PC-9 (cell line): ENCODE measurements at regions not wholly inside any gene's neighbourhood (a gene's known extent, or its start where the extent isn't known, plus 50 kb on each side); places are given as distances from the start of the nearest gene placed in this dataset.

ENCODE experiments used
- BruUV-seq: library from RNA; stranded (reverse); fragments of 400-500 nt; replicated peaks from 2 replicates; lab custom pipeline; 2021; lab: Mats Ljungman, UMichigan
- CTCF ChIA-PET: fragments of 300-600 bp; sonication (Branson Sonifier 250); formaldehyde crosslinking; loops from one replicate; lab custom pipeline; 2022; ENCODE audit warnings: antibody characterized with exemption; lab: Charles Lee
- POLR2A ChIA-PET: fragments of 300-600 bp; sonication (Branson Sonifier 250); formaldehyde crosslinking; loops from one replicate; lab custom pipeline; 2022; ENCODE audit warnings: antibody characterized with exemption; ENCODE audit not compliant: unreplicated experiment; lab: Charles Lee
- DNase-seq, 2 experiments: peaks; one replicate each; pipeline versions ENCODE4 v3.0.0 to v3.0.0-alpha.2; 2015 to 2022; ENCODE audit warnings: mixed read lengths in 1 of 2
- H2AFZ ChIP-seq: fragments of 200-600 bp; sonication (generic); 2 replicates; pipeline ENCODE4 v1.8.1; 2017; ENCODE audit warnings: antibody characterized with exemption
- H3F3A ChIP-seq: fragments of 200-600 bp; sonication (generic); 2 replicates; pipeline ENCODE4 v1.8.1; 2017; ENCODE audit warnings: antibody characterized with exemption, mild to moderate bottlenecking, low read depth; ENCODE audit not compliant: insufficient read depth
- H3K27ac ChIP-seq: fragments of 200-600 bp; sonication (generic); 2 replicates; pipeline ENCODE4 v1.6.1; 2016; ENCODE audit warnings: mixed run types
- H3K27me3 ChIP-seq: fragments of 200-600 bp; sonication (generic); 2 replicates; pipeline ENCODE4 v1.6.1; 2016; ENCODE audit warnings: low read depth, mixed run types; ENCODE audit not compliant: insufficient read depth
- H3K36me3 ChIP-seq: fragments of 200-600 bp; sonication (generic); 2 replicates; pipeline ENCODE4 v1.6.1; 2016; ENCODE audit warnings: low read depth, mixed run types
- H3K4me1 ChIP-seq: fragments of 200-600 bp; sonication (generic); replicated peaks from 2 replicates; pipeline ENCODE4 v1.6.1; 2016; ENCODE audit warnings: mixed run types; ENCODE audit not compliant: insufficient read depth
- H3K4me2 ChIP-seq: fragments of 200-600 bp; sonication (generic); 2 replicates; pipeline ENCODE4 v1.6.1; 2017; ENCODE audit warnings: mixed run types
- H3K4me3 ChIP-seq: fragments of 200-600 bp; sonication (generic); 2 replicates; pipeline ENCODE4 v1.6.1; 2016; ENCODE audit warnings: mixed run types
- H3K79me2 ChIP-seq: fragments of 200-600 bp; sonication (generic); 2 replicates; pipeline ENCODE4 v1.6.1; 2017; ENCODE audit warnings: low read depth, mixed run types
- H3K9me2 ChIP-seq: fragments of 200-600 bp; sonication (generic); 2 replicates; pipeline ENCODE4 v1.8.1; 2017; ENCODE audit warnings: mild to moderate bottlenecking; ENCODE audit not compliant: insufficient read depth
- H3K9me3 ChIP-seq: fragments of 200-600 bp; sonication (generic); 2 replicates; pipeline ENCODE4 v1.8.1; 2016; ENCODE audit warnings: low read depth; ENCODE audit not compliant: insufficient read depth
- H4K20me1 ChIP-seq: fragments of 200-600 bp; sonication (generic); 2 replicates; pipeline ENCODE4 v1.8.1; 2017; ENCODE audit not compliant: insufficient read depth
- CTCF ChIP-seq: fragments of 200-600 bp; sonication (generic); conservative IDR thresholded peaks from 2 replicates; pipeline ENCODE4 v1.6.1; 2017; ENCODE audit warnings: mixed run types, antibody characterized with exemption, mild to moderate bottlenecking, moderate library complexity
- EZH2 ChIP-seq: fragments of 200-600 bp; sonication (generic); IDR thresholded peaks from 2 replicates; pipeline ENCODE4 v1.8.0; 2017; ENCODE audit warnings: antibody characterized with exemption, low read depth
- intact Hi-C: fragments of 100-400 bp; cut with micrococcal nuclease; formaldehyde crosslinking; loops from one replicate; pipeline ENCODE4 v1.10.0; 2022; ENCODE audit not compliant: unreplicated experiment

DNA sequence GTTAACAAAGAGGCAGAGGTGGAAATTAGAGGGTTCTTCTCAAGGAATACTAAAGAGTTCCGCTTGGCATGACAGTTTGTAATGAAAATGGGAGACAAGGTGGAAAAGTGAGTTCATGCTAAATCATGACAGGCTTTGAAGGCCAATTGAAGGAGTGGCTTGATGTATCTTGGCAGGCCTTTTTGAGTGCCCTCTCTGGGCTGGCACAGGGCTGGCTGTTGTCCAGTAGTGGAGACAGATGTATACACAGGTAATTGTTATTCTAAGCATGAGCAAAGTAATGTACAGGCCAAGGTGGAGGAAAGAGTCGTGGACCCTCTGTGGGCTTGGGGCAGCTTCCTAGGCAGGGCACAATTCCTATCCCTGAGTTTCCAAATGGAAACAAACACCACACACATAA is 196.7 kb upstream of the GALNT2 start:
- Histone ChIP-seq H2AFZ (no peak overlapping the region), H3K27me3 (0 out of 2 replicates have a peak, but pooled peaks cover 6% of the 10 kb centered on the region), H3K36me3 (no peaks in the 10 kb centered on the region), H3K79me2 (no peaks in the 10 kb centered on the region), H3K9me2 (no peaks in the 10 kb centered on the region), H3K4me3 (no peak overlapping the region), H3K4me2 (no peak overlapping the region), H3K27ac (no peak overlapping the region), H3F3A (no peaks in the 10 kb centered on the region), H3K9me3 (no peaks in the 10 kb centered on the region), H4K20me1 (no peaks in the 10 kb centered on the region), H3K4me1 (0 out of 2 replicates have a peak, but pooled peaks cover 7% of the 10 kb centered on the region)
- no TSS peak for BruUV-seq
- POLR2A ChIA-PET, result no interaction called here
- CTCF ChIA-PET, result no interaction called here
- no peak for TF ChIP-seq EZH2
- no peak for TF ChIP-seq CTCF
- intact Hi-C loops, result no loop called here
- no peak for DNase-seq

- Histone ChIP-seq H3K4me3 (no peak overlapping the region), H3K9me3 (no peaks in the 10 kb centered on the region), H3K27me3 (0 out of 2 replicates have a peak, but pooled peaks cover 6% of the 10 kb centered on the region), H4K20me1 (no peaks in the 10 kb centered on the region), H3F3A (no peaks in the 10 kb centered on the region), H2AFZ (no peak overlapping the region), H3K79me2 (no peaks in the 10 kb centered on the region), H3K36me3 (no peaks in the 10 kb centered on the region), H3K27ac (no peak overlapping the region), H3K4me1 (0 out of 2 replicates have a peak, but pooled peaks cover 7% of the 10 kb centered on the region), H3K4me2 (no peak overlapping the region), H3K9me2 (no peaks in the 10 kb centered on the region)
- CTCF ChIA-PET, result no interaction called here
- intact Hi-C loops, result no loop called here
- BruUV-seq, result no TSS peak
- POLR2A ChIA-PET, result no interaction called here
- DNase-seq, result no peak
- TF ChIP-seq EZH2, result no peak
- TF ChIP-seq CTCF, result no peak
Observed at GRCh38 chr1:229871078-229871676, 195.9 kb upstream of the GALNT2 start.

- no peaks in the 10 kb centered on the region for H3K9me2 ChIP-seq
- H3K79me2 ChIP-seq, result no peaks in the 10 kb centered on the region
- intact Hi-C loops, result no loop called here
- no peak overlapping the region for H3K27ac ChIP-seq
- H3K4me2 ChIP-seq, result no peak overlapping the region
- H2AFZ ChIP-seq, result no peak overlapping the region
- no peaks in the 10 kb centered on the region for H4K20me1 ChIP-seq
- H3K36me3 ChIP-seq, result no peaks in the 10 kb centered on the region
- H3K9me3 ChIP-seq, result no peaks in the 10 kb centered on the region
- ChIA-PET CTCF (no interaction called here), POLR2A (no interaction called here)
- peaks cover 14% of the 10 kb centered on the region for H3K27me3 ChIP-seq
- H3F3A ChIP-seq, result no peaks in the 10 kb centered on the region
- no TSS peak for BruUV-seq
- H3K4me1 ChIP-seq, result 0 out of 2 replicates have a peak, but pooled peaks cover 7% of the 10 kb centered on the region
- no peak overlapping the region for H3K4me3 ChIP-seq
- TF ChIP-seq CTCF (no peak), EZH2 (no peak)
- DNase-seq, result no peak
Observed at GRCh38 chr1:229874136-229874535, 192.9 kb upstream of the GALNT2 start.
